MCF 10A (cell line): ENCODE measurements at regions not wholly inside any gene's neighbourhood (a gene's known extent, or its start where the extent isn't known, plus 50 kb on each side); places are given as distances from the start of the nearest gene placed in this dataset.

Experiments used
- BruUV-seq: library from RNA; stranded (reverse); fragments of 400-500 nt; replicated peaks from 2 replicates; lab custom pipeline; 2021; lab: Mats Ljungman, UMichigan
- CTCF ChIA-PET: fragments of 300-600 bp; sonication (Branson Sonifier 250); formaldehyde crosslinking; extraction: SDS; loops from one replicate; lab custom pipeline; 2021; ENCODE audit warnings: antibody characterized with exemption, inconsistent platforms; lab: Yijun Ruan, JAX
- POLR2A ChIA-PET: fragments of 300-600, 350-650 bp; sonication (Branson Sonifier 250); formaldehyde crosslinking; extraction: SDS; loops from one replicate; lab custom pipeline; 2020; ENCODE audit warnings: antibody characterized with exemption, inconsistent platforms; lab: Yijun Ruan, JAX
- DNase-seq: peaks from one replicate; pipeline ENCODE4 v3.0.0-alpha.2; 2018; ENCODE audit not compliant: unreplicated experiment
- H3K27ac Mint-ChIP-seq: one replicate; pipeline ENCODE4 v1.8.0; 2022; ENCODE audit warnings: mild to moderate bottlenecking, low read depth, mixed read lengths; ENCODE audit not compliant: unreplicated experiment
- H3K27me3 Mint-ChIP-seq: one replicate; pipeline ENCODE4 v1.8.0; 2022; ENCODE audit warnings: mixed read lengths; ENCODE audit not compliant: insufficient read depth, unreplicated experiment
- H3K36me3 Mint-ChIP-seq: one replicate; pipeline ENCODE4 v1.8.0; 2022; ENCODE audit warnings: mild to moderate bottlenecking, moderate library complexity, mixed read lengths; ENCODE audit not compliant: insufficient read depth, unreplicated experiment
- H3K4me1 Mint-ChIP-seq: one replicate; pipeline ENCODE4 v1.8.0; 2022; ENCODE audit warnings: mixed read lengths; ENCODE audit not compliant: insufficient read depth, unreplicated experiment
- H3K4me3 Mint-ChIP-seq: one replicate; pipeline ENCODE4 v1.8.0; 2022; ENCODE audit warnings: mild to moderate bottlenecking, moderate library complexity, mixed read lengths; ENCODE audit not compliant: unreplicated experiment
- H3K9me3 Mint-ChIP-seq: one replicate; pipeline ENCODE4 v1.8.0; 2022; ENCODE audit warnings: mixed read lengths; ENCODE audit not compliant: unreplicated experiment
- intact Hi-C: fragments of 100-400 bp; cut with micrococcal nuclease; formaldehyde crosslinking; loops from 2 replicates; pipeline ENCODE4 v1.14.1; 2022
- TF ChIP-seq, protein P1 (sequence below): fragments of 200-600 bp; IDR thresholded peaks from one replicate; pipeline ENCODE4 v1.8.0; 2022; ENCODE audit warnings: antibody characterized with exemption, mild to moderate bottlenecking; ENCODE audit not compliant: unreplicated experiment

DNA sequence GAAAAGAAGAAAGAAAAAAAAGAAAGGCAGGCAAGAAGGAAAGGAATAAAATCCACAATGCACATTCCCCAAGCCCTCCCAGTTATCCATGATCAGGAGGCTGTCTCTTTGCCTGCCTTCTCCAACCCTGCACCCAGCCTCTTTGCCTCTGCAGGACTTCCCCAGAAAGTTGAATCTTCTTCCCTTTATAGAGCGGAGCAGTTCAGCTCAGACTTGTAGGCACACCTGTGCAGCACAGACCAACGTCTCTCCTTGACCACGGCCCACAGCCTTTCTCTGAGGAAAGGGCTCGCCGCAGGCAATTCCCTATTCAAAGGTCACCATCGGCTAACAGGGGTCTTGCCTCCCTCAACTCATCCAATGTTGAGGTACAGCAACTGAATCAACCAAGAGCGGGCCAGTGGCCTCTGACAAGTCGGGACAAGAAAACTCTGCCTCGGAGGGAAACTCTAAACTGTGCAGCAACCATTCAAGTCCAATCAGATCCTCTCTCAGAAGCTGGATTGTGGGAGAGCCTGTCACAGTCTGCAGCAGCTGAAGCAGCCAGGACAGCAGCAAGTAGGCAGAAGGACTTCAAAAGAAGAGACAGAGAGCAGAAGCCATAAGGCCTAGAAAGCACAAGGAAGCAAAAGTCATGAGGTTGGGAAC, 529.2 kb upstream of the JARID2 start:
- no peaks in the 10 kb centered on the region for H3K9me3 Mint-ChIP-seq
- CTCF ChIA-PET, result no interaction called here
- intact Hi-C loops, result no loop called here
- POLR2A ChIA-PET, result interaction anchor here (1.0 to 2.1 kb wide), 3 partner anchors 9 to 17 kb away, joined by 3 to 8 read pairs (median 7); no protein-coding TSS in a partner anchor
- TF ChIP-seq, protein P1, sequence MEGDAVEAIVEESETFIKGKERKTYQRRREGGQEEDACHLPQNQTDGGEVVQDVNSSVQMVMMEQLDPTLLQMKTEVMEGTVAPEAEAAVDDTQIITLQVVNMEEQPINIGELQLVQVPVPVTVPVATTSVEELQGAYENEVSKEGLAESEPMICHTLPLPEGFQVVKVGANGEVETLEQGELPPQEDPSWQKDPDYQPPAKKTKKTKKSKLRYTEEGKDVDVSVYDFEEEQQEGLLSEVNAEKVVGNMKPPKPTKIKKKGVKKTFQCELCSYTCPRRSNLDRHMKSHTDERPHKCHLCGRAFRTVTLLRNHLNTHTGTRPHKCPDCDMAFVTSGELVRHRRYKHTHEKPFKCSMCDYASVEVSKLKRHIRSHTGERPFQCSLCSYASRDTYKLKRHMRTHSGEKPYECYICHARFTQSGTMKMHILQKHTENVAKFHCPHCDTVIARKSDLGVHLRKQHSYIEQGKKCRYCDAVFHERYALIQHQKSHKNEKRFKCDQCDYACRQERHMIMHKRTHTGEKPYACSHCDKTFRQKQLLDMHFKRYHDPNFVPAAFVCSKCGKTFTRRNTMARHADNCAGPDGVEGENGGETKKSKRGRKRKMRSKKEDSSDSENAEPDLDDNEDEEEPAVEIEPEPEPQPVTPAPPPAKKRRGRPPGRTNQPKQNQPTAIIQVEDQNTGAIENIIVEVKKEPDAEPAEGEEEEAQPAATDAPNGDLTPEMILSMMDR, result no peak
- H3K27ac Mint-ChIP-seq, result no peak overlapping the region
- H3K36me3 Mint-ChIP-seq, result no peaks in the 10 kb centered on the region
- H3K4me1 Mint-ChIP-seq, result peaks cover 51% of the 10 kb centered on the region
- peak; percentile 54 for DNase-seq
- no peaks in the 10 kb centered on the region for H3K27me3 Mint-ChIP-seq
- no peak overlapping the region for H3K4me3 Mint-ChIP-seq
- no TSS peak for BruUV-seq

DNA sequence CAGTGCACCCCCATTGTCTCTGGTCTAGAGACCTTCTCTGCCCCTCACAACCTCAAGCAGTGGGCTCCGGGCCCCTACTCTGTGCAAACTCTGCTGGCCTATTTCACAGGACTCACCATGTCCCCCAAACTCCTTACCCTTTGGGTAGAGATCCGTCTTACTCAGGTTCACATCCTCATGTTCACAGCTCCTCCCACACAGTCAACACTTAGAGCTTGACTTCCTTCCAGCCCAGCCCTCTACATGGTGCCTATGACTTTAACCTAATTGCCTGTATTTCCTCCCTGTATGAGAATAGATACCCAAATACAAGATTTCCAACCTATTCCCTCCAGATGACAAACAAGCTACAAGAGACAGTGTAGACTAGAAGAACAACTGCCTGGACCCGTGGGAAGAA, 528.6 kb upstream of the JARID2 start:
- H3K27ac Mint-ChIP-seq, result no peak overlapping the region
- H3K27me3 Mint-ChIP-seq, result no peaks in the 10 kb centered on the region
- H3K9me3 Mint-ChIP-seq, result no peaks in the 10 kb centered on the region
- no peaks in the 10 kb centered on the region for H3K36me3 Mint-ChIP-seq
- intact Hi-C loops, result no loop called here
- no peak overlapping the region for H3K4me3 Mint-ChIP-seq
- H3K4me1 Mint-ChIP-seq, result peaks cover 51% of the 10 kb centered on the region
- ChIA-PET POLR2A (interaction anchor here (1.0 to 2.1 kb wide), 4 partner anchors 10 to 27 kb away, joined by 3 to 8 read pairs (median 6); no protein-coding TSS in a partner anchor), CTCF (interaction anchor here (0.7 kb wide), 1 partner anchor 1526 kb away, joined by 3 read pairs; no protein-coding TSS in a partner anchor)
- no TSS peak for BruUV-seq
- TF ChIP-seq, protein P1, result no peak
- DNase-seq, result no peak

DNA sequence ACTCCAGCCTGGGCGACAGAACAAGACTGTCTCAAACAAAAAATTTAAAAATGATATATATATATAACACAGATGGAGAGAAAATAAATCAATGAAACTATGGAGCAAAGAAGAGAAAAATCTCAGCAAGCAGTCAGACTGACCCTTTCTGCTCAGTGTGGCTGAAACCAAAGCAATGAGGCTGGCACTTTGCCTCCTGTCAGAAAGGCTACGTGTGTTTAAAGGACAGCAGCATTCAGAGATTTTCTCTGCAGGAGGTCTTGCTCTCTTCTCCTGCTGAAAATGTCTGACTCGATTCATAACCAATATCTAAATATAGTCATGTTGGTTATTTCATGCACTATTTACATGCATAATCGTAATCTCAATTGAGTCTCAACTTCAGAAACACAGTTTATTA, 527.0 kb upstream of the JARID2 start:
- no peak overlapping the region for H3K4me3 Mint-ChIP-seq
- TF ChIP-seq, protein P1, result no peak
- DNase-seq, result no peak
- BruUV-seq, result no TSS peak
- H3K36me3 Mint-ChIP-seq, result no peaks in the 10 kb centered on the region
- CTCF ChIA-PET, result interaction anchor here (0.5 to 1.1 kb wide), 3 partner anchors 9 to 536 kb away, joined by 3 to 5 read pairs (median 4); no protein-coding TSS in a partner anchor
- intact Hi-C loops, result no loop called here
- no peaks in the 10 kb centered on the region for H3K27me3 Mint-ChIP-seq
- H3K4me1 Mint-ChIP-seq, result peaks cover 37% of the 10 kb centered on the region
- POLR2A ChIA-PET, result no interaction called here
- no peak overlapping the region for H3K27ac Mint-ChIP-seq
- H3K9me3 Mint-ChIP-seq, result no peaks in the 10 kb centered on the region

DNA sequence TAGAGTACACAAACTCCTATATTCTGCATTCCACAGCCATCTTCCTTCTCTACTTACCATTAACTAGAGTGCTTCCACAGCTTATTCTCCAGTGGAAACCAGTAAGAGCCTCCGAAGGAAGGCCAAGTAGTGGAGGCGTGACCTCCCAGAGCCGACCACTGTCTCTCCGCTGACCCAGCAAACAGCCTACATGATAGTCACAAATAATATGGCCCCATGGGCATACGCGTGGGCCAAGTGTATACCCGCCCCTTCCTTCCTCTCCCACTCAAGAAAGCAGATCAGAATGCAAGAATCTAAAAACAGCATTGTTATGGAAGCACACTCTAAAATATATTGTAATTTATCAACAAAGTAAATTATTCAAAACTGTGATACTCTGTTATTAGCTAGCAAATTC, 526.6 kb upstream of the JARID2 start:
- Mint-ChIP-seq H3K27me3 (no peaks in the 10 kb centered on the region), H3K36me3 (no peaks in the 10 kb centered on the region), H3K4me1 (peaks cover 33% of the 10 kb centered on the region), H3K9me3 (no peaks in the 10 kb centered on the region), H3K4me3 (no peak overlapping the region), H3K27ac (no peak overlapping the region)
- POLR2A ChIA-PET, result no interaction called here
- intact Hi-C loops, result no loop called here
- no TSS peak for BruUV-seq
- no peak for DNase-seq
- CTCF ChIA-PET, result interaction anchor here (0.5 kb wide), 1 partner anchor 536 kb away, joined by 5 read pairs; no protein-coding TSS in a partner anchor
- TF ChIP-seq, protein P1, result no peak
